Retinal pigment epithelial cell (primary cell): ENCODE measurements at regions not wholly inside any gene's neighbourhood (a gene's known extent, or its start where the extent isn't known, plus 50 kb on each side); places are given as distances from the start of the nearest gene placed in this dataset.

Experiments used
- DNase-seq: peaks from one replicate; pipeline ENCODE4 v3.0.0-alpha.2; 2010; ENCODE audit warnings: low read depth
- H3K4me3 ChIP-seq: 2 replicates; pipeline ENCODE4 v1.5.1; 2011; ENCODE audit warnings: mild to moderate bottlenecking, low read length, control low read depth, moderate library complexity
- CTCF ChIP-seq: conservative IDR thresholded peaks from 2 replicates; pipeline ENCODE4 v1.5.1; 2011; ENCODE audit warnings: low read depth, low read length, control low read depth, inconsistent platforms

- no peak for TF ChIP-seq CTCF
- no peak for DNase-seq
- no peak overlapping the region for H3K4me3 ChIP-seq
Measured at GRCh38 chr16:13426269-13426668, 493.7 kb upstream of the ERCC4 start.

- no peak for DNase-seq
- TF ChIP-seq CTCF = no peak
- no peak overlapping the region for H3K4me3 ChIP-seq
Measured at GRCh38 chr16:13426736-13427135, 493.2 kb upstream of the ERCC4 start.

GRCh38 chr16:13427943-13428342 is 492.0 kb upstream of the ERCC4 start:
- TF ChIP-seq CTCF = no peak
- DNase-seq = no peak
- H3K4me3 ChIP-seq = no peak overlapping the region

- H3K4me3 ChIP-seq = no peak overlapping the region
- DNase-seq = no peak
- no peak for TF ChIP-seq CTCF
Measured at GRCh38 chr16:13429416-13429815, 490.5 kb upstream of the ERCC4 start.

GRCh38 chr16:13435415-13435814 is 484.5 kb upstream of the ERCC4 start:
- no peak for DNase-seq
- H3K4me3 ChIP-seq = no peak overlapping the region
- TF ChIP-seq CTCF = no peak

GRCh38 chr16:13435873-13436474 is 484.0 kb upstream of the ERCC4 start:
- peak; percentile 32 for TF ChIP-seq CTCF
- no peak for DNase-seq
- no peak overlapping the region for H3K4me3 ChIP-seq

GRCh38 chr16:13436641-13437412 is 483.1 kb upstream of the ERCC4 start:
- no peak for TF ChIP-seq CTCF
- H3K4me3 ChIP-seq = no peak overlapping the region
- DNase-seq = peak; percentile 35
